ENCODE measurements at regions not wholly inside any gene's neighbourhood (a gene's known extent, or its start where the extent isn't known, plus 50 kb on each side); places are given as distances from the start of the nearest gene placed in this dataset.

DNA sequence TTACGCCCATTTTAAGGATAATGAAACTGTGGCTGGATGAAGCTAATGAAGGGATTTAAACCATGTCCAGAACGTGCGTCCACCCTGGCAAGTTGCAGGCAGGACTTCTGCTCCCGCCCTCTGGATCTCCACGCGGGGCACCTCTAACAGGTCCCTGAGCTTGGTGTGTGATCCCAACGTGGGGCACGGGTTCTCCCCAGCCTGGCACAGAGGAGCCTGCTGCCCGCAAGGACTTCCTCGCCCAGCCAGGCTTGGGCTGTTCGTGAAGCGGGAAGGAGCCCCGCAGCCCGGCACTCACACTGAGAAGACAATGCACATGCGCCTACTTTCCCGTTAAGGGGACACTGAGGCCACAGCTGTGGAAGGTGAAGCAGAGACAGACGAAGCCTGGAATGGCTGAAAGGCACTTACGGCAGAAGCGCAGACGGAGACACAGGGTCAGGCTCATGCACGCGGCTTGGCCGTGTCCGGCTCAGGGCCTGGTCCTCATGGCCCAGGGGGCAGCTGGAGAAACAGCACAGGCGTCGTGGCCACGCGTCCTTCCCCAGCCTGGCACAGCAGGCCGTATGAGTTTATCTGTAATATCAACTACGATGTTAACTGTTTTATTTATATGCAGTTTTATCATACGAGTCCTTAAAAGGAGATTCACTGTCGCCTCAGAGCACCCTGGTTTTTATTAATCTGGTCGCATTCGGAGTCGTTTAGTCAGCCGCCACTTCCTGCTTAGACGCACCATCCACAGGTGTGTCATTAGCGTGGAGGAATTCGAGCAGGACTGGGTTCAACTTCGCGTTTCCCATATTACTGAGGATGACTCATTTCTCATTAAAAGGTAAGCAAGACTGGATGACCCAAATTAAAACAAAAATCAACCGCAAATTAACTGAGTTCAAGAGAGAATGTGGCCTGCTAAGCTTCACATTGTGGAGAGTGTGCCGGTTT lies 835.9 kb downstream of the GALR1 start:
- 92 to 93% methylated on average over 43 of the region's 43 CpGs for WGBS, 2 donors

DNA sequence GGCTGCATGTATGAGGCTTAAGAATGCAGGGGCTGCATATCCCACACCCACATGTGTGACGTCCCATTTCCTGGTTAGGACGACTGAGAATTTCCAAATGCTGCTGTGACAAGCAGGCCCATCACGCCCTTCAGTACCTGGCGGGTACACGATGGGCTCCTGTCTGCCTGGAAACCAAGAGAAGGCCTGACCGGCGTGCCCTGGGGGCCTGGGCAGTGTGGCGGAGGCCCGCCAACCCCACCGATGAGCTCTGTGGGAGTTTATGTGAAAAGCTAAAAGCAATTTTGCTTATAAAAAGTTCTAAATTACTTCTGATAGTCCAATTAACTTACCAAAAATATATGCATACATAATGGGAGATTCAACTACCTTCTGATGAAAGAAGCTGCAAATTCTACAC lies 837.3 kb downstream of the GALR1 start:
- no peak for DNase-seq (ENCODE audit: low spot score in 2 of 2)
- TF ChIP-seq, protein P1, sequence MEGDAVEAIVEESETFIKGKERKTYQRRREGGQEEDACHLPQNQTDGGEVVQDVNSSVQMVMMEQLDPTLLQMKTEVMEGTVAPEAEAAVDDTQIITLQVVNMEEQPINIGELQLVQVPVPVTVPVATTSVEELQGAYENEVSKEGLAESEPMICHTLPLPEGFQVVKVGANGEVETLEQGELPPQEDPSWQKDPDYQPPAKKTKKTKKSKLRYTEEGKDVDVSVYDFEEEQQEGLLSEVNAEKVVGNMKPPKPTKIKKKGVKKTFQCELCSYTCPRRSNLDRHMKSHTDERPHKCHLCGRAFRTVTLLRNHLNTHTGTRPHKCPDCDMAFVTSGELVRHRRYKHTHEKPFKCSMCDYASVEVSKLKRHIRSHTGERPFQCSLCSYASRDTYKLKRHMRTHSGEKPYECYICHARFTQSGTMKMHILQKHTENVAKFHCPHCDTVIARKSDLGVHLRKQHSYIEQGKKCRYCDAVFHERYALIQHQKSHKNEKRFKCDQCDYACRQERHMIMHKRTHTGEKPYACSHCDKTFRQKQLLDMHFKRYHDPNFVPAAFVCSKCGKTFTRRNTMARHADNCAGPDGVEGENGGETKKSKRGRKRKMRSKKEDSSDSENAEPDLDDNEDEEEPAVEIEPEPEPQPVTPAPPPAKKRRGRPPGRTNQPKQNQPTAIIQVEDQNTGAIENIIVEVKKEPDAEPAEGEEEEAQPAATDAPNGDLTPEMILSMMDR (IDR thresholded peaks at IDR 0.05) = no peak
- no peak for TF ChIP-seq POLR2A (IDR thresholded peaks at IDR 0.05)
- intact Hi-C loops (cut with DNase I; ENCODE audit: low total_unique reads) = loop anchor here (10.0 kb wide), 1 partner anchor 62 kb away; no protein-coding TSS in a partner anchor
- 90 to 94% methylated on average over 9 to 10 of the region's 10 CpGs for WGBS, 2 donors
- H3K4me3 ChIP-seq (ENCODE audit: low read depth, poor library complexity, severe bottlenecking) = no peak overlapping the region

More for the DNA sequence above, 835.9 kb downstream of the GALR1 start:
- H3K4me3 ChIP-seq (ENCODE audit: low read depth, poor library complexity, severe bottlenecking) = no peak overlapping the region
- no peak for TF ChIP-seq POLR2A (IDR thresholded peaks at IDR 0.05)
- TF ChIP-seq, protein P1 (IDR thresholded peaks at IDR 0.05) = no peak
- no peak for DNase-seq (ENCODE audit: low spot score in 2 of 2)
- intact Hi-C loops (cut with DNase I; ENCODE audit: low total_unique reads) = loop anchor here (10.0 kb wide), 1 partner anchor 61 kb away; no protein-coding TSS in a partner anchor

DNA sequence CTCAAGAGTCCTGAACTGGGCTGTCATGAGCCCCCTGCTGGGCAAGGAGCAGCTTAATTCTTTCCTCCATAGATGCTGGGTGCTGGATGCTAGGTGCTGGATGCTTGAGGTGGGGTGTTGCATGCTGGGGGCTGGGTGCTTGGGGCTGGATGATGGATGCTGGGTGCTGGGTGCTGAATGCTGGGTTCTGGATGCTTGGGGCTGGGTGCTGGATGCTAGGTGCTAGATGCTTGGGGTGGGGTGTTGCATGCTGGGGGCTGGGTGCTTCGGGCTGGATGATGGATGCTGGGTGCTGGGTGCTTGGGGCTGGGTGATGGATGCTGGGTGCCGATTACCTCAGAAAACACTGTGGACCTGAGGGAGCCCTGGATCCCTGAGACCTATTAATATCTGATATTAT lies 837.7 kb downstream of the GALR1 start:
- no peak overlapping the region for H3K4me3 ChIP-seq (ENCODE audit: low read depth, poor library complexity, severe bottlenecking)
- no peak for DNase-seq (ENCODE audit: low spot score in 2 of 2)
- intact Hi-C loops (cut with DNase I; ENCODE audit: low total_unique reads) = loop anchor here (10.0 kb wide), 1 partner anchor 63 kb away; no protein-coding TSS in a partner anchor
- TF ChIP-seq, protein P1 (IDR thresholded peaks at IDR 0.05) = no peak
- no peak for TF ChIP-seq POLR2A (IDR thresholded peaks at IDR 0.05)
- 96 to 97% methylated on average over 2 of the region's 2 CpGs for WGBS, 2 donors

DNA sequence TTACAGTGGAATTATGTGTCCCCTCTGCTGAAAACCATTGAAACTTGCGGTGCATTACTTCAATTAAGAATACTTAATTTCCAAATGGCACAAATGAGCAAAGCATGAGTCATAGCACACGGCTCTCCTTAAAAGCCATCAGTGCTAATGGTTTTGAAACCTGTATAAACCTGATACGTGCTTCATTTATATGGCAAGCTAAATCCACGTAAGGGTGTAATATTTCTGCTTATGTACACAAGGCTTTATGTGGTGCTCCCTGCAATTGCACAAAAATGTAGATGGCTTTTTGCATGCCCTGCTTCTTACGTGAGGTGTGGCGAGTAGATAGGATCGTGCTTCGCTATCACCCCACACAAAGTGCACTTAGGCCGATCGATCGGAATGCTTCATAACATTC lies 840.9 kb downstream of the GALR1 start:
- no peak overlapping the region for H3K4me3 ChIP-seq (ENCODE audit: low read depth, poor library complexity, severe bottlenecking)
- intact Hi-C loops (cut with DNase I; ENCODE audit: low total_unique reads) = no loop called here
- DNase-seq (ENCODE audit: low spot score in 2 of 2) = no peak
- TF ChIP-seq POLR2A (IDR thresholded peaks at IDR 0.05) = no peak
- TF ChIP-seq, protein P1 (IDR thresholded peaks at IDR 0.05) = no peak
- WGBS, 2 donors = 60 to 64% methylated on average over 11 of the region's 11 CpGs

DNA sequence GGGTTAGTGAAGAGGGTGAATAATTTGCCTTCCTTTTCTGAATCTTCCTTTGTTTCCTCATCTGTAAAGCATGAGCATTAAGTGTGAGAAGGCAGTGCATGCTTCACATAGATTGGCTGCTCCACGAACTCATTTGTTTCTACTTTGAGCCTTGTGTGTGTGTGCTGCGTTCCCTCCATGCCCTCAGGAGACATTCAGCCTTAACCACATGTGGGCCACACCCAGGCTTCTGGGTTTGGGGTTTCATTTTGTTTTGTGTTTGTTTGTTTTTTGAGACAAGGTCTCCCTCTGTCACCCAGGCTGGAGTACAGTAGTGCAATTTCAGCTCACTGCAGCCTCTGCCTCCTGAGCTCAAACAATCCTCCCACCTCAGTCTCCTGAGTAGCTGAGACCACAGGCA lies 843.3 kb downstream of the GALR1 start:
- no peak for DNase-seq (ENCODE audit: low spot score in 2 of 2)
- intact Hi-C loops (cut with DNase I; ENCODE audit: low total_unique reads) = no loop called here
- 38 to 46% methylated on average over 2 of the region's 2 CpGs for WGBS, 2 donors
- TF ChIP-seq POLR2A (IDR thresholded peaks at IDR 0.05) = no peak
- TF ChIP-seq, protein P1 (IDR thresholded peaks at IDR 0.05) = no peak
- H3K4me3 ChIP-seq (ENCODE audit: low read depth, poor library complexity, severe bottlenecking) = no peak overlapping the region
